ENCODE measurements at regions not wholly inside any gene's neighbourhood (a gene's known extent, or its start where the extent isn't known, plus 50 kb on each side); places are given as distances from the start of the nearest gene placed in this dataset.
A peak's percentile ranks its signal among the peaks of the same experiment; 100 is the strongest.

- TF ChIP-seq ZNF329 (CRISPR knock-in tag; IDR thresholded peaks at IDR 0.05; ENCODE audit: low read depth) (no peak), ZBTB33 (CRISPR knock-in tag; IDR thresholded peaks at IDR 0.05) (no peak), TGIF2 (CRISPR knock-in tag; IDR thresholded peaks at IDR 0.05) (peak; percentile 95), MLXIP (CRISPR knock-in tag; IDR thresholded peaks at IDR 0.05; ENCODE audit: borderline replicate concordance) (peak; percentile 92; the same call in 1 of the 2 replicates), GMEB1 (CRISPR knock-in tag; IDR thresholded peaks at IDR 0.05; ENCODE audit: borderline replicate concordance) (no peak), ZSCAN29 (CRISPR knock-in tag; conservative IDR thresholded peaks at IDR 0.05) (no peak), PBX2 (CRISPR knock-in tag; IDR thresholded peaks at IDR 0.05) (no peak), SMAD9 (CRISPR knock-in tag; IDR thresholded peaks at IDR 0.05) (0 out of 2 replicates have a peak, but pooled peaks have one; percentile 63), ZFP37 (CRISPR knock-in tag; IDR thresholded peaks at IDR 0.05; ENCODE audit: borderline replicate concordance) (peak; percentile 99), SKI (IDR thresholded peaks at IDR 0.05; ENCODE audit: partially characterized antibody) (no peak), BRF2 (CRISPR knock-in tag; IDR thresholded peaks at IDR 0.05) (no peak), SIN3B (IDR thresholded peaks at IDR 0.05; ENCODE audit: low read length) (no peak), DRAP1 (CRISPR knock-in tag; IDR thresholded peaks at IDR 0.05) (peak; percentile 65), ZNF776 (CRISPR knock-in tag; IDR thresholded peaks at IDR 0.05) (no peak)
Observed at GRCh38 chr20:48523191-48523995, 304.4 kb downstream of the PREX1 start (continued).
